ENCODE measurements at regions not wholly inside any gene's neighbourhood (a gene's known extent, or its start where the extent isn't known, plus 50 kb on each side); places are given as distances from the start of the nearest gene placed in this dataset.

DNA sequence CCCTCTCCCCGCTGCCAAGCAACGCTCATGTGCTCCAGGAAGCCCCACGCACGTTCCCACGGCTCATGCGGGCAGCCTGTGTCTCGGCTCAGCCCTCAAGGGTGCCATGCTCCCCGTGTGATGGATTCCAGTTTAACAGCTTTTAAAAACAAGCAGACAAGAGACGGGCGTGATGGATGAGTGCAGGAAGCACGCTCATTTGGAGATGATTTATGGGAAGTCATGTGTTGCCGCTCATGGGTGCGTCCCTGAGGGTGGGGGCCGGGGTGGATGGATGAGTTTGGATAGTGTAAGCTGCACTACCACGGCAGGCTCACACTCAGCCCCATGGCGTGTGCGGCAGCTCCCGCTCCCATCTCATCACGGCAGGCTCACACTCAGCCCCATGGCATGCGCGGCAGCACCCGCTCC lies 132.8 kb downstream of the RBFOX3 start:
- H3K9me2 ChIP-seq (ENCODE audit: insufficient read depth) = no peaks in the 10 kb centered on the region
- H2AFZ ChIP-seq (ENCODE audit: low read depth, low read length, poor library complexity, severe bottlenecking) = no peak overlapping the region
- ChIA-PET POLR2A (no interaction called here), RAD21 (ENCODE audit: low non-redundant PET in 1 of 2, low total read pairs in 2 of 2, uncharacterized antibody in 2 of 2, unreplicated experiment in 2 of 2) (no interaction called here), CTCF (no interaction called here)
- no peaks in the 10 kb centered on the region for H4K20me1 ChIP-seq (ENCODE audit: insufficient read depth)
- no peaks in the 10 kb centered on the region for H3K9me3 ChIP-seq (ENCODE audit: control insufficient read depth in 1 of 2, insufficient read depth in 1 of 2, low read depth in 1 of 2, low read length in 2 of 2)
- no peaks in the 10 kb centered on the region for H3K79me2 ChIP-seq (ENCODE audit: insufficient read depth, low read length)
- no peak overlapping the region for H3K4me3 ChIP-seq (replicated peaks in 1 of 2; ENCODE audit: low read depth in 1 of 2, low read length in 2 of 2)
- no peak overlapping the region for H3K27ac ChIP-seq (ENCODE audit: low read depth, low read length)
- intact Hi-C loops (cut with micrococcal nuclease) = loop anchor here (10.0 kb wide), 1 partner anchor 1903 kb away; no protein-coding TSS in a partner anchor
- H3K9ac ChIP-seq (ENCODE audit: low read length) = no peak overlapping the region
- H3K27me3 ChIP-seq (ENCODE audit: insufficient read depth, low read length) = peaks cover 26% of the 10 kb centered on the region; the same call in 1 of the 2 replicates
- no peak for TF ChIP-seq EZH2 (IDR thresholded peaks at IDR 0.05)
- no peak for TF ChIP-seq EGR1 (IDR thresholded peaks at IDR 0.05; ENCODE audit: low read depth)
- TF ChIP-seq, protein P1, sequence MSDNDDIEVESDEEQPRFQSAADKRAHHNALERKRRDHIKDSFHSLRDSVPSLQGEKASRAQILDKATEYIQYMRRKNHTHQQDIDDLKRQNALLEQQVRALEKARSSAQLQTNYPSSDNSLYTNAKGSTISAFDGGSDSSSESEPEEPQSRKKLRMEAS (IDR thresholded peaks at IDR 0.05) = no peak
- TF ChIP-seq, protein P2, sequence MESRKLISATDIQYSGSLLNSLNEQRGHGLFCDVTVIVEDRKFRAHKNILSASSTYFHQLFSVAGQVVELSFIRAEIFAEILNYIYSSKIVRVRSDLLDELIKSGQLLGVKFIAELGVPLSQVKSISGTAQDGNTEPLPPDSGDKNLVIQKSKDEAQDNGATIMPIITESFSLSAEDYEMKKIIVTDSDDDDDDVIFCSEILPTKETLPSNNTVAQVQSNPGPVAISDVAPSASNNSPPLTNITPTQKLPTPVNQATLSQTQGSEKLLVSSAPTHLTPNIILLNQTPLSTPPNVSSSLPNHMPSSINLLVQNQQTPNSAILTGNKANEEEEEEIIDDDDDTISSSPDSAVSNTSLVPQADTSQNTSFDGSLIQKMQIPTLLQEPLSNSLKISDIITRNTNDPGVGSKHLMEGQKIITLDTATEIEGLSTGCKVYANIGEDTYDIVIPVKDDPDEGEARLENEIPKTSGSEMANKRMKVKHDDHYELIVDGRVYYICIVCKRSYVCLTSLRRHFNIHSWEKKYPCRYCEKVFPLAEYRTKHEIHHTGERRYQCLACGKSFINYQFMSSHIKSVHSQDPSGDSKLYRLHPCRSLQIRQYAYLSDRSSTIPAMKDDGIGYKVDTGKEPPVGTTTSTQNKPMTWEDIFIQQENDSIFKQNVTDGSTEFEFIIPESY (IDR thresholded peaks at IDR 0.05; ENCODE audit: extremely low read depth, insufficient replicate concordance, low read length) = no peak
- no peak for TF ChIP-seq POLR2AphosphoS5 (IDR thresholded peaks at IDR 0.05; ENCODE audit: low read depth, low read length)
- no peak for TF ChIP-seq ELF1 (IDR thresholded peaks at IDR 0.05; ENCODE audit: borderline replicate concordance, low read depth)
- no peak for TF ChIP-seq POLR2A (IDR thresholded peaks at IDR 0.05; ENCODE audit: borderline replicate concordance, extremely low read depth, insufficient read depth, insufficient read length)
- TF ChIP-seq CBX3 (IDR thresholded peaks at IDR 0.05; ENCODE audit: low read depth) = no peak
- TF ChIP-seq CEBPB (IDR thresholded peaks at IDR 0.05; ENCODE audit: low read depth) = no peak
- TF ChIP-seq, protein P3, sequence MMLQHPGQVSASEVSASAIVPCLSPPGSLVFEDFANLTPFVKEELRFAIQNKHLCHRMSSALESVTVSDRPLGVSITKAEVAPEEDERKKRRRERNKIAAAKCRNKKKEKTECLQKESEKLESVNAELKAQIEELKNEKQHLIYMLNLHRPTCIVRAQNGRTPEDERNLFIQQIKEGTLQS (IDR thresholded peaks at IDR 0.05) = no peak
- no peak for TF ChIP-seq JUND (IDR thresholded peaks at IDR 0.05)
- TF ChIP-seq, protein P4, sequence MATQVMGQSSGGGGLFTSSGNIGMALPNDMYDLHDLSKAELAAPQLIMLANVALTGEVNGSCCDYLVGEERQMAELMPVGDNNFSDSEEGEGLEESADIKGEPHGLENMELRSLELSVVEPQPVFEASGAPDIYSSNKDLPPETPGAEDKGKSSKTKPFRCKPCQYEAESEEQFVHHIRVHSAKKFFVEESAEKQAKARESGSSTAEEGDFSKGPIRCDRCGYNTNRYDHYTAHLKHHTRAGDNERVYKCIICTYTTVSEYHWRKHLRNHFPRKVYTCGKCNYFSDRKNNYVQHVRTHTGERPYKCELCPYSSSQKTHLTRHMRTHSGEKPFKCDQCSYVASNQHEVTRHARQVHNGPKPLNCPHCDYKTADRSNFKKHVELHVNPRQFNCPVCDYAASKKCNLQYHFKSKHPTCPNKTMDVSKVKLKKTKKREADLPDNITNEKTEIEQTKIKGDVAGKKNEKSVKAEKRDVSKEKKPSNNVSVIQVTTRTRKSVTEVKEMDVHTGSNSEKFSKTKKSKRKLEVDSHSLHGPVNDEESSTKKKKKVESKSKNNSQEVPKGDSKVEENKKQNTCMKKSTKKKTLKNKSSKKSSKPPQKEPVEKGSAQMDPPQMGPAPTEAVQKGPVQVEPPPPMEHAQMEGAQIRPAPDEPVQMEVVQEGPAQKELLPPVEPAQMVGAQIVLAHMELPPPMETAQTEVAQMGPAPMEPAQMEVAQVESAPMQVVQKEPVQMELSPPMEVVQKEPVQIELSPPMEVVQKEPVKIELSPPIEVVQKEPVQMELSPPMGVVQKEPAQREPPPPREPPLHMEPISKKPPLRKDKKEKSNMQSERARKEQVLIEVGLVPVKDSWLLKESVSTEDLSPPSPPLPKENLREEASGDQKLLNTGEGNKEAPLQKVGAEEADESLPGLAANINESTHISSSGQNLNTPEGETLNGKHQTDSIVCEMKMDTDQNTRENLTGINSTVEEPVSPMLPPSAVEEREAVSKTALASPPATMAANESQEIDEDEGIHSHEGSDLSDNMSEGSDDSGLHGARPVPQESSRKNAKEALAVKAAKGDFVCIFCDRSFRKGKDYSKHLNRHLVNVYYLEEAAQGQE (IDR thresholded peaks at IDR 0.05; ENCODE audit: low read depth) = no peak
- no peak for TF ChIP-seq SIN3A (IDR thresholded peaks at IDR 0.05; ENCODE audit: low read depth)
- TF ChIP-seq, protein P5, sequence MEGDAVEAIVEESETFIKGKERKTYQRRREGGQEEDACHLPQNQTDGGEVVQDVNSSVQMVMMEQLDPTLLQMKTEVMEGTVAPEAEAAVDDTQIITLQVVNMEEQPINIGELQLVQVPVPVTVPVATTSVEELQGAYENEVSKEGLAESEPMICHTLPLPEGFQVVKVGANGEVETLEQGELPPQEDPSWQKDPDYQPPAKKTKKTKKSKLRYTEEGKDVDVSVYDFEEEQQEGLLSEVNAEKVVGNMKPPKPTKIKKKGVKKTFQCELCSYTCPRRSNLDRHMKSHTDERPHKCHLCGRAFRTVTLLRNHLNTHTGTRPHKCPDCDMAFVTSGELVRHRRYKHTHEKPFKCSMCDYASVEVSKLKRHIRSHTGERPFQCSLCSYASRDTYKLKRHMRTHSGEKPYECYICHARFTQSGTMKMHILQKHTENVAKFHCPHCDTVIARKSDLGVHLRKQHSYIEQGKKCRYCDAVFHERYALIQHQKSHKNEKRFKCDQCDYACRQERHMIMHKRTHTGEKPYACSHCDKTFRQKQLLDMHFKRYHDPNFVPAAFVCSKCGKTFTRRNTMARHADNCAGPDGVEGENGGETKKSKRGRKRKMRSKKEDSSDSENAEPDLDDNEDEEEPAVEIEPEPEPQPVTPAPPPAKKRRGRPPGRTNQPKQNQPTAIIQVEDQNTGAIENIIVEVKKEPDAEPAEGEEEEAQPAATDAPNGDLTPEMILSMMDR (IDR thresholded peaks at IDR 0.05 in 2 of 3, conservative IDR thresholded peaks at IDR 0.05 in 1 of 3; ENCODE audit: borderline replicate concordance in 1 of 3, insufficient read depth in 1 of 3, low read depth in 2 of 3, low read length in 2 of 3) = no peak
- no peaks in the 10 kb centered on the region for H3K36me3 ChIP-seq (ENCODE audit: control insufficient read depth in 1 of 2, insufficient read depth in 2 of 2, low read length in 2 of 2)
- no peak overlapping the region for H3K4me2 ChIP-seq (ENCODE audit: low read length)
- H3K4me1 ChIP-seq (ENCODE audit: control insufficient read depth in 1 of 2, insufficient read depth in 2 of 2, low read length in 2 of 2) = peaks cover 6 to 10% of the 10 kb centered on the region in 2 experiments; a peak in 3 of 4 replicates
- BruUV-seq (replicated peaks) = no TSS peak
- no peak for ATAC-seq
- DNase-seq (ENCODE audit: low read depth, low spot score) = no peak
